Effector memory CD8-positive, alpha-beta T cell (primary cell): ENCODE measurements at regions not wholly inside any gene's neighbourhood (a gene's known extent, or its start where the extent isn't known, plus 50 kb on each side); places are given as distances from the start of the nearest gene placed in this dataset.
A peak's percentile ranks its signal among the peaks of the same experiment; 100 is the strongest.

Experiments
- ATAC-seq: fragments of 150-1000 bp; cut with Tn5 transposase; replicated peaks from 2 replicates; pipeline ENCODE4 v1.10.0; 2021; ENCODE audit warnings: mild to moderate bottlenecking, moderate library complexity
- DNase-seq, 3 experiments: peaks; one replicate each; pipeline ENCODE4 v3.0.0; 2021
- H3K27ac Mint-ChIP-seq, 2 donors: one replicate each; pipeline ENCODE4 v1.8.0; 2022; ENCODE audit warnings: mild to moderate bottlenecking in 2 of 2, mixed read lengths in 2 of 2, moderate library complexity in 2 of 2
- H3K27me3 Mint-ChIP-seq, 2 donors: one replicate each; pipeline ENCODE4 v1.8.0; 2022; ENCODE audit warnings: mixed read lengths in 2 of 2
- H3K36me3 Mint-ChIP-seq: one replicate; pipeline ENCODE4 v1.8.0; 2022; ENCODE audit warnings: mild to moderate bottlenecking, moderate library complexity, mixed read lengths; ENCODE audit not compliant: insufficient read depth
- H3K4me1 Mint-ChIP-seq, 2 donors: one replicate each; pipeline ENCODE4 v1.8.0; 2022; ENCODE audit warnings: low read depth in 2 of 2, mixed read lengths in 2 of 2
- H3K4me3 Mint-ChIP-seq, 2 donors: one replicate each; pipeline ENCODE4 v1.8.0; 2022; ENCODE audit warnings: mild to moderate bottlenecking in 2 of 2, mixed read lengths in 2 of 2, moderate library complexity in 2 of 2
- H3K9me3 Mint-ChIP-seq, 2 donors: one replicate each; pipeline ENCODE4 v1.8.0; 2022; ENCODE audit warnings: mixed read lengths in 2 of 2

DNA sequence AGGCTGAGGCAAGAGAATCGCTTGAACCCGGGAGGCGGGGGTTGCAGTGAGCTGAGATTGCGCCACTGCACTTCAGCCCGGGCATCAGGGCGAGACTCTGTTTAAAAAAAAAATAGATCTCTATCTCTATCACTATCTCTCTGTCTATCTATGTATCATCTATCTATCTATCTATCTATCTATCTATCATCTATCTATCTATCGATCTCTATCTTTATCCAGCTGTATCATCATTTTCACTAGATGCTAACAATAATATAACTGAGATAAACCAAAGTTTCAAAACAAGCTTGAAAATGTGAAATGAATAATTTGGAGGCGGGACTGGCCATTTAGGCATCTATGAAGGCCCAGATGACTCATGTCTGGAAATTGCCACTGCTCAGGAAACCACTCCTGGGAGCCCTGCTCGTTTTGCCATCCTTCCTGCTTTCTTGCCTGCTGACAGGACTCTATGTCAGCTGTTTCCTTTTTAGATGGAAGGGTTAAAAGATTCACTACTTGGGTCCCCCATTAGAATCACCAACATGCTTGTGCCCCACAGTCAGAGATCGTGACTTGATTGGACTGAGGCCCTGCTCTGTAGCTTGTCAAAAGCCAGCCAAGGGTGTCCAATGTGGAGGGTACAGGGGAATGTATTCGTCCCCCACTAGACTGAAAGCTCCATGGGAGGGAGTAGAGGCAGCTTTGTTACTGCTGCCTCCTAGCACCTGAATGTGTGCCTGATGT lies 61.7 kb downstream of the UTRN start:
- ATAC-seq, result no peak
- H3K27ac Mint-ChIP-seq, result peak overlapping the region; percentile 94 to 95
- H3K4me1 Mint-ChIP-seq, result peaks cover 67 to 85% of the 10 kb centered on the region in 2 donors
- H3K27me3 Mint-ChIP-seq, result no peaks in the 10 kb centered on the region
- no peaks in the 10 kb centered on the region for H3K9me3 Mint-ChIP-seq
- peak overlapping the region; percentile 89 to 96 for H3K4me3 Mint-ChIP-seq
- H3K36me3 Mint-ChIP-seq, result peaks cover 21% of the 10 kb centered on the region
- no peak for DNase-seq

DNA sequence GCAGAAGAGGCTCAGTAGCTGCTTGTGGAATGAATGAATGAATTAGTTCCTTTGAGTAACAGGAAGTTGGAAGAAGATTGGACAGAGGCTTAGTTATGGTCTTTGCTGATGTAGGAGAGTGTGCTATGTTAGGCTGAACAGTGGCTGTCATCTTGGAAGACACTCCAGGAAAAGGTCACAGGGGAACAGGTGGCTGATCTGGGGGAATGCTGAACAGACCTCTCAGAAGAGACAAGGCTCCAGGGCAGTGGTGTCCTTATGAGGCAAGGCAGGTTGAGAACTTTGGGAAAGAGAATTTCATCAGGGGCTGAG lies 62.3 kb downstream of the UTRN start:
- H3K4me1 Mint-ChIP-seq, result peaks cover 71 to 85% of the 10 kb centered on the region in 2 donors
- no peaks in the 10 kb centered on the region for H3K27me3 Mint-ChIP-seq
- H3K27ac Mint-ChIP-seq, result peak overlapping the region; percentile 94 to 95
- H3K9me3 Mint-ChIP-seq, result no peaks in the 10 kb centered on the region
- no peak for ATAC-seq
- H3K36me3 Mint-ChIP-seq, result peaks cover 21% of the 10 kb centered on the region
- no peak for DNase-seq
- H3K4me3 Mint-ChIP-seq, result peak overlapping the region; percentile 89 to 96

DNA sequence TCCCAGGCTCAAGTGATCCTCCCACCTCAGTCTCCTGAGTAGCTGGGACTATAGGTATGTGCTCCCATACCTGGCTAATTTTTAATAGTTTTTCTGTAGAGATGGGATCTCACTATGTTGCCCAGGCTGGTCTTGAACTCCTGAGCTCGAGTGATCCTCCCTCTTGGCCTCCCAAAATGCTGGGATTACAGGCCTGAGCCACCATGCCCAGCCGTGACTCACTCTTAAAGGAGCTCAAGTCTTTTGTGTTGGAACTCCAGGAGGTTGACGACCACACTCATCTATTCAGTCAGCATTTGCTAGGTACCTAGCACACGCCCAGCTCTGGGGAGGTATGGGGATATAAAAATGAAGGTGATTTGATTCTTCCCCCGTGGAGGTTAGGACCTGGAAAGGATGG lies 62.8 kb downstream of the UTRN start:
- no peak for ATAC-seq
- Mint-ChIP-seq H3K27me3 (no peaks in the 10 kb centered on the region), H3K9me3 (no peaks in the 10 kb centered on the region), H3K27ac (peak overlapping the region; percentile 94 to 95), H3K4me3 (peak overlapping the region; percentile 89 to 96), H3K36me3 (peaks cover 21% of the 10 kb centered on the region), H3K4me1 (peaks cover 73 to 85% of the 10 kb centered on the region in 2 donors)
- DNase-seq, result no peak

DNA sequence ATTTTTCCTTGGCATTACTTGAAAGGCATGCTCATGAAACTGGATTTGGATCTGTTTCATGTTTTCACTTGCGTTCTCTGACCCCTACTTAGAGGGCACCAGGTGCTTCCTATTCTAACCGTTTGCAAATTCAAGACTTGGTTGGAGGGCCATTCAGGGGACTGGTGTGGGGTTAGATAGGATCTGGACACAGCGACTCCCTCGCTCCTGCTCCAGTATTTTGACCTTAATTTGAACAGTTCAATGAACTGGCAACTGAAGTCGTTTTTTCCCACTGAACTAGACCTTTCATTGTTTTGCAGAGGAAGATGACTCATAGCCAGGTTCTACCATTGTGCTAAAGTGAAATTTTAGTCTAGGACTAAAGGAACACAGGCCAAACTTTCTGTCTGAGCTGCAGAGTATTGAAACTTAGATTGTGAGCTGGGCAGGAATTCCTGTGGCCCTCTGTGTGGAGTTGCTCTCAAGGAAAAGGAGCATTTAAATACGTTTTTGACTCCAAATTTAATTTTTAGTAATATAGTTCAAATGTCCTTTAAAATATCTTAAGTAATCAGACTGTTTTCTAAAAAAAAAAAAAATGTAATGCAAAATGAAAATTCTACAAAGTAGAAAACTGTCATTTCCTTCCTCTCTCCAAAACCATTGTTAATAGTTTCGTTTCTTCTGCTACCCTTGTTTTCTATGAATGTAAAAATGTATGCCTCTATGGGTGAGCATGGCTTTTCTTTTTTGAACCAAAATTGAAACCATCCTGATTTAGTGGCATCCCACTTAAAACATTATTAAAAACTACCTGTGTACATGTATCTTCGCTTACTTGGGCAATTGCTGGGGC lies 64.8 kb downstream of the UTRN start:
- ATAC-seq (peak; percentile 35), DNase-seq (peak in 1 of 3 experiments; percentile 18)
- Mint-ChIP-seq H3K27me3 (no peaks in the 10 kb centered on the region), H3K36me3 (peaks cover 21% of the 10 kb centered on the region), H3K27ac (peak overlapping the region; percentile 94 to 95), H3K4me1 (peaks cover 68 to 79% of the 10 kb centered on the region in 2 donors), H3K4me3 (peak overlapping the region; percentile 89 to 96), H3K9me3 (no peaks in the 10 kb centered on the region)

DNA sequence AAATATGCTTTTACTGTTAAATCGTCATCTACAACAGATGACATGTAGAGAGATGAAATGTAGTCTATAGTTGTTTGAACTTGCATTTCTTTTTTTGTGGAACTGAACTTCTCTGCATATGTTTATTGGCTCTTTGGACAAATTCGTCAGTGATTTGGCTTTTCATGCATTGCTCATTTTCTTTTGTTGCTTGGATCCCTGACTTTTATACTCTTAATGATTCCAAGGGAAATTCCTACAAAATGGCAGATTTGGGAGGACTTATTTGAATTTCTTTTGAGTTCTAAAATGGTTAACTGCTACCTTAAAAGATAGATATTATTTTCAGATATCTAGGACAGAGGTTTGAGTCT lies 65.4 kb downstream of the UTRN start:
- ATAC-seq, result no peak
- H3K27me3 Mint-ChIP-seq, result no peaks in the 10 kb centered on the region
- peak overlapping the region; percentile 89 to 96 for H3K4me3 Mint-ChIP-seq
- peaks cover 65 to 76% of the 10 kb centered on the region in 2 donors for H3K4me1 Mint-ChIP-seq
- H3K9me3 Mint-ChIP-seq, result no peaks in the 10 kb centered on the region
- peaks cover 16% of the 10 kb centered on the region for H3K36me3 Mint-ChIP-seq
- H3K27ac Mint-ChIP-seq, result peak overlapping the region; percentile 94 to 95
- DNase-seq, result no peak

DNA sequence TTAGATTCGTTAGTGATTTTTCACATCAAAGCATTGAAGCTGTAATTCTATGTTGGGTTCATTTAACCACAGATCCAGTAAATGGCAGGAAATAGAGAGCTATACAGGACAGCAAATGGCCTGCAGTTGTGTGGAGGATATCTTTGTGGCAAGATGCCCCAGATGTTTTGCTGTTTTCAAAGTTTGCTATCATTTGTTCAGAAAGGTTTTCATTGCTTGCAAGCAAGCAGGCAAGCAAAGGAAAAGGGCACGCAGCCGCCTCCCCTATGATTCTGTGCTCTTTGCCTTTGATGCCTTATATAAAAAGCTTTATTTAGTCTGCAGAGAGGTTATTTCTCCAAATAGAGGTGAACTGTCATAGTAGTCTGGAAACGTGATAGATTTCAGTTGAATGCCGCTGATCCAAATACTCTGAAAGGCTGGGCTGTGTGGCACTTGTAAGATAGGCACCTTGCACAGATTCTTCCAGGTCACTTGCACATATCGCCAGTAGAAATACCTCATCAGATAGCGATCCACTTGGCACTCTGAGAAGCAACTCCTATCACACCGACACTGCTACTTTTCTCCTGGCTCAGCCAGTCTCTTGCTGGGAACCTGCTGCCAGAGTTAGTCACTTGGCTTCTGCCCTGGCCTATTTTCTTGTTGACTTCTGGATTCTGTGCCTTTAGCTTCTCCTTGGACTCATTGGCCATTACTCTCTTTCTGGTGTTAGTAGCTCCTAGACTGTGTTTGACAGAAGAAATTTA lies 66.4 kb downstream of the UTRN start:
- Mint-ChIP-seq H3K27ac (peak overlapping the region; percentile 94 to 95), H3K4me3 (peak overlapping the region; percentile 89 to 96), H3K4me1 (peaks cover 64 to 78% of the 10 kb centered on the region in 2 donors), H3K27me3 (no peaks in the 10 kb centered on the region), H3K9me3 (no peaks in the 10 kb centered on the region), H3K36me3 (peaks cover 16% of the 10 kb centered on the region)
- ATAC-seq (peak; percentile 33), DNase-seq (peak in 1 of 3 experiments; percentile 13)

DNA sequence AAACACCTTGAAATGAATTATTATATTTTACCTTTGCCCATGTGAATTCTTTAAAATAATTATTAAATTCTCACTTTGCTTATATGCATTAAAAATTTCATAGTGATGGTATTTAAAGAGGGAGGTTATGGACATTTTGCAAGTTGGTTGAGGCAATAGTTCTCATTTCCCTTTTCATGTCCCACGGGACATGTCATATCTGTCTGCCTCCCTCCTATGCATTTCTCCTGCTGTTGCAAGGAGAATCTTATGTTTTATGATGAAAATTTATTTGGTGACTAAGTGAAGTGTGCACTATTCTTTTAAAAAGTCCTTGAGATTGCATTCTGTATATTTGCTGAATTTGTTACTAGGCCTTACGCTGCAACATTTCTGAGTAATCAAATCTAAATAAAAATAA lies 67.2 kb downstream of the UTRN start:
- Mint-ChIP-seq H3K4me3 (peak overlapping the region; percentile 89 to 96), H3K36me3 (peaks cover 16% of the 10 kb centered on the region), H3K27ac (peak overlapping the region; percentile 94 to 95), H3K9me3 (no peaks in the 10 kb centered on the region), H3K4me1 (peaks cover 62 to 76% of the 10 kb centered on the region in 2 donors), H3K27me3 (no peaks in the 10 kb centered on the region)
- ATAC-seq (no peak), DNase-seq (no peak)

DNA sequence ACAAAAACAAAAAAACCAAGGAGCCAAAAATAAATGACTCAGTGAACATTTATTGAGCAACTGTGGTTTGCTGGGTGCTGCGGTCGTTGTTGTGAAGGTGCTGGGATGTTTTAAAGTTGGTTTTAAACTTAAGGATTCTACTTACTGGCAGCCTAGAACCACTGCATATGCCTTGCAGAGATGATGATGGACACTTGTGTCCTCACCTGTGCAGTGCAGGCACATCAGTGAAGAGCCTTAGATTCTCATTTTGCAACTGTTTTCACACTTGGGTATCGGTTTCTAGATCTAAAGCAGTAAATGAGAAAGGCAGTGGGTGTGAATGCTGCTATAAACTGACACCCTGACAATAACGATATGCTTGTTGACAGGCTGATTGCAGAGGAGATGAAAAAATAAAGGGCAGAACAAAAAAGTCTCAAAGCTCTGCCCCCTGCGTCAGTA lies 68.8 kb downstream of the UTRN start:
- Mint-ChIP-seq H3K4me1 (peaks cover 54 to 70% of the 10 kb centered on the region in 2 donors), H3K4me3 (peak overlapping the region; percentile 89 to 96), H3K36me3 (peaks cover 16% of the 10 kb centered on the region), H3K27ac (peak overlapping the region; percentile 94 to 96), H3K27me3 (no peaks in the 10 kb centered on the region), H3K9me3 (no peaks in the 10 kb centered on the region)
- ATAC-seq, result peak; percentile 76
- peak; percentile 21 to 47 (median 43) for DNase-seq

DNA sequence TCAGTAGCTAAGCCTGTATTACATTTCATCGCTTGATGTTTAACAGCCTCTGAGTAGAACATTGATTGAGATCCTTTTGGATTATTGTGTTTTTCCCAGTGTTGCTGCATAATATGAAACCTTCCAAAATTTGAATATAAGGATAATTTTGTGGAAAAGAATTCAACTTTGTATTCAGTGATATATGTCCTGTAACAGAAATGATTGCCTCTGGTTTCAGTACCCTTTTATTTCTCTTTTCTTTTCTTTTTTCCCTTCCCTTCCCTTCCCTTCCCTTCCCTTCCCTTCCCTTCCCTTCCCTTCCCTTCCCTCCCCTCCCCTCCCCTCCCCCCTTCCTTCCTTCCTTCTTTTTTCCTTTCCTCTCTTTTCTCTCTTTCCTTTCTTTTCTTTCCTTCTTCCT lies 74.6 kb downstream of the UTRN start:
- ATAC-seq, result no peak
- Mint-ChIP-seq H3K27me3 (no peaks in the 10 kb centered on the region), H3K4me1 (peaks cover 55 to 80% of the 10 kb centered on the region in 2 donors), H3K4me3 (peak overlapping the region; percentile 43 to 71), H3K36me3 (peaks cover 11% of the 10 kb centered on the region), H3K27ac (peak overlapping the region; percentile 90 to 96), H3K9me3 (no peaks in the 10 kb centered on the region)
- DNase-seq, result no peak

DNA sequence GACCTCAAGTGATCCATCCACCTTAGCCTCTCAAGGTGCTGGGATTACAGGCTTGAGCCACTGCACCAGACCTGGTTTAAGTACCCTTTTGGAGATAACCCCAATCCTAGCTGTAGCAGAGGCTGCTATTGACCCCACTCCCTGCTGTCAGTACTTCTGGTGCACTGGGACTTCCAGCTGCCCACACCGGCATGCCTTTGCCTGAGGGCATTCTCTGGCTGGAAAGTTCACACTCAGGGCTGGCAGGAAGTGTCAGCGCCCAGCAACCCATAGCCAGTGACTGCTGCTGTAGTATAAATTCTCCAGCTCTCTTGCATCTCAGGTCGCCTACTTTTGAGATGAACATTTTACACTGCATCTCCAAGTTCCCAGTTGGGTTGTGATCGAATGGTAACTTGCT lies 75.3 kb downstream of the UTRN start:
- no peaks in the 10 kb centered on the region for H3K9me3 Mint-ChIP-seq
- ATAC-seq (peak; percentile 70), DNase-seq (no peak)
- peak overlapping the region; percentile 90 to 96 for H3K27ac Mint-ChIP-seq
- H3K36me3 Mint-ChIP-seq, result peaks cover 11% of the 10 kb centered on the region
- H3K4me3 Mint-ChIP-seq, result peak overlapping the region; percentile 69 to 71
- H3K4me1 Mint-ChIP-seq, result peaks cover 55 to 80% of the 10 kb centered on the region in 2 donors
- H3K27me3 Mint-ChIP-seq, result no peaks in the 10 kb centered on the region

DNA sequence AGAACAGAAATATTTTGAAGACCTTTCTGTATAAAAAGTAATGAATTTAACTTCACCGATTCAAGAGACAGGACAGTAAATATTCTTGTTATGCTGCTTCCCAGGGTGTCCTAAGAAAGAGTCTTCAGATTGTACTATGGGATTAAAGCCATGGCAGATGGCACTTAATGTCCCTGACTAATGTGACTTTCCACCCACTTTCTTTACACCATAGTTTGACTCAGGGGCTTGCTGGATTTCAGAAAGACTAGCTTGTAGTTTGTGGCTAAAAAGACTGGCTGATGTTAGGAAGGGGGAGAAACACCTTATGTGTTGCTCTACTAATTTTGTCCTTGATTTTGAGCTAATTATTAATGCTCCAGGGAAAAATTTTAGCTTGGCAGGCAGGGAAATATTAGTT lies 75.9 kb downstream of the UTRN start:
- Mint-ChIP-seq H3K9me3 (no peaks in the 10 kb centered on the region), H3K27ac (peak overlapping the region; percentile 90 to 96), H3K4me1 (peaks cover 57 to 81% of the 10 kb centered on the region in 2 donors), H3K4me3 (peak overlapping the region; percentile 69 to 71), H3K36me3 (peaks cover 11% of the 10 kb centered on the region), H3K27me3 (no peaks in the 10 kb centered on the region)
- DNase-seq (no peak), ATAC-seq (no peak)

DNA sequence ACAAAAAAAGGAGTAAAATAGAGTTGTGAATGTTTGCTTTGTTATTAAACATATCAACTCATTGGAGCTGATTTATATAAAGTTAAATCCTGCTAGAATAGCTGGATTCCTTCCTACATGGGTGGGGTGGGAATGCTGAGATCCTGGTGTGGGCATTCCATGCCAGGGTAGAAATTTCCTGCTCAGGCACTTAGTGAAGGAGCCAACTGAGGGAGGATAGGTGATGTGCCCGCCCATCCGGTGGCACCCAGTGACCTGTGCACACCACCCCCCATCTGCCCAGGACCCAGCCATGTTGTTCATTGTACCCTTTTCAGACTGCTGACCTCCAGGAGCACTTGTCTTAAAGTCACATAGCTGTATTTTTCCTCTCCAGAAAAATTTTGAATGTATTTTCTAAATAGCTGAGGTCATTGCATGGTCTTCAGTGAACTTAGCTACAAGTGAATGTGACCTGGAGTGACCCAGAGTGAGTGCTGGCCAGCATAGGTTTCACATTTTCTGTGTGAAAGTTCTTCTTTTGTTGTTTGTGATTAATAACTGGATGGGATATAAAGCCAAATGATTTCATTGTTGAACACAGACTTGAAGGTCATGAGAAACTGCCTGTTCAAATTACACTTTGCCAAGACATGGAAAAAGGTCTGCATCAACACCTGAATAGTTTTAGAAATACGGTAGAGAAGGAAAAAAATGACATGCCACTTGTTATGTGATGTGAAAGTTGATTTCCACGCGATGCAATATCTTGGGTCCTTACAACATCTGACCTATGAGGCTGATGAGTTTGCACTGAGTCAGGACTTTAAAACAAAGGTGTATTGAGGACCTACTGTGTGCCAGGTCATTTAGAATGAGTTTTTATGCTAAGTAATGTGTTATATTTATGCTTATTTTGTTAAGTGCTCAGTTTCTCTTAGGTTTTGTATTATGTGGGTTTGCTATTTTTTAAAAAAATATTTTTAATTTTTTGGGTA lies 77.2 kb downstream of the UTRN start:
- Mint-ChIP-seq H3K9me3 (no peaks in the 10 kb centered on the region), H3K27me3 (no peaks in the 10 kb centered on the region), H3K36me3 (peaks cover 11% of the 10 kb centered on the region), H3K4me3 (no peak overlapping the region), H3K4me1 (peaks cover 55 to 80% of the 10 kb centered on the region in 2 donors), H3K27ac (peak overlapping the region; percentile 77 to 96)
- DNase-seq (no peak), ATAC-seq (no peak)
